HTR-8/SVneo (cell line): ENCODE measurements at regions not wholly inside any gene's neighbourhood (a gene's known extent, or its start where the extent isn't known, plus 50 kb on each side); places are given as distances from the start of the nearest gene placed in this dataset.
A peak's percentile ranks its signal among the peaks of the same experiment; 100 is the strongest.
"Not testable (repeated sequence)": the region's sequence is repeated elsewhere in the genome, so short reads cannot be mapped to it uniquely, and the experiment has no call there.

Experiments
- DNase-seq: peaks from one replicate; pipeline ENCODE4 v3.0.0; 2011; ENCODE audit warnings: low spot score, mixed read lengths; ENCODE audit not compliant: insufficient read length
- FAIRE-seq: peaks from 2 replicates; lab custom pipeline; 2011; peaks lifted over from hg19 to GRCh38; lab: Jason Lieb, UNC

DNA sequence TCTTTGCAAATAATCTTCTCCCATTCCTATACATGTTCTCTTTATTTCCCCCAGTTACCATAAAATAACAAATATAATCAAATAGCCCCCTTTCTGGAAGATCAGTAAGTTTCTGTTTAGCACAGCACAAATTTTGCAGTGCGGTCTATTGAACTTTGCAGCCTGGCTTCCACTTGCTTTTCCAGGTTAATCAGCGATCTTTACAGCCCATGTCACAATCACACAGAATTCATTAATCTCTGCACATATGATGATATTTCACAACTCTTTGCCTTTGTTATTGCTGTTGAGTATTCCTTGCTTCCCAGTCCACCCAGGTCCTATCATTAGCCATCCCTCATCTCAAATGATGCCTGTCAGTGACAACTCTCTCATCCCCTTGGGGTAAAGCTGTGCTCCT, 2358.0 kb downstream of the PCDH7 start:
- FAIRE-seq: no peak
- no peak for DNase-seq

DNA sequence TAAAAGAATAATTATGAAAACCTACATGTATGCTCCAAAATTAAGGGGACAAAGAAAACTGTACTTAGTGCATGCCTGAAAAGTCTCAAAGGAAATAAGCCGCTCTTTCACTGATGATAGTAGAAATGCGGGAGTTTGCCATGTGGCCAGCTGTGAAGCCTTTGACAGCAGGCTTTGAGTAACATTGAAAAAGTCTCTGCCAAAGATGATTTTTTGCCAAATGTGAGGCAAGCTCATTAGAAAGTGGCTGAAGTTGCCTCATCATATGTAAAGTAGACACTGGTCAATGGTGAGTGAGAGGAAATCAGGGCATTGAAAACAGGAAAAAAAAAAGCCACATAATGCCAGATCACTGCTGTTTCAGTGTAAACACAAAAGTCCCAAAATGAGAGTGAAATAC, 2360.1 kb downstream of the PCDH7 start:
- DNase-seq: no peak
- FAIRE-seq: no peak

DNA sequence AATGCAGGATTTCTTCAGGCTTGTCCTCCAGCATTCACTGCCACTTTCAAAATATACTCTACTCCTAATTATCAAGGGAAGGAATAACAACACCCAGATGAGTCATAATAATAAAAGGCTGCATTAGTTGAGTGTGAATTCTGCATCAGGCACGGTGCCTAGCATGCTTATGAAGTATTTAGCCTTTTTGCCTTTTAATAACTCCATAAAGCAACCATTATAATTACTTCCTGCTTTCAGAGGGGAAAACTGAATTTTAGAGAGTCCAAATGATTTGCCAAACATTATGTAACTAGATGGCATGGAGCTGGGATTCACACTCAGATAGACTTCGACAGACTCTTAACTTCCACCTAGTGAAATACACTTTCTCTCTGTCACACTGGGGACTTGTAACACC, 2365.5 kb downstream of the PCDH7 start:
- FAIRE-seq: no peak
- no peak for DNase-seq

DNA sequence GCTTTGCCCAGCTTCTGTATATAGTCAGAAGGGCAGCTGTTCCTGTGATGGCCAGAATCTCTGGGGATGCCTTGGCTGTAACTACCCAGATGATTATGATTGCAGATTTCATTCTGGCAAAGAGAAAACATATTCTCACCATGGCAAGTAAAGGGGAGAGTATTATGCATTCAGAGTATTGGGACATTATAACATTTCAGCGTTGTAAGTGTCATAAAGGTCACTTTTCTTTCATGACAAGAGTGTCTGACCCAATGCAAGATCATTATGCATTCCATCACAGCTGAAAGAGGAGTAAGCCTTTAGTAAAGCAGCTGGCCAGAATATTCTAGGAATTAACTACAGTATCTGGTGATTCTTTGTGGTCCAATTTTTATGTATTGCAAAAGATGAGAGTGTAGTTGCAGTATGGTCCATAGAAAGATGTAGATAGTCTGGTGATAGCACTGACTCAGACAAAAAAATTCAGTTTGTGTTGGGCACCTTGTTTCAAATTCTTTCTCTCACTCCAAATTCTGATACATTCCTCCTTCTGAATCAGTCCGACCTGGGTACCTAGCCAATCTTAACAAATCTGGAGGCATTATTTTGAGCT, 2366.3 kb downstream of the PCDH7 start:
- DNase-seq (no peak), FAIRE-seq (no peak)

- FAIRE-seq (no peak), DNase-seq (no peak)
Observed at GRCh38 chr4:33088713-33089112, 2368.5 kb downstream of the PCDH7 start.

- no peak for DNase-seq
- no peak for FAIRE-seq
Observed at GRCh38 chr4:33090910-33091309, 2370.7 kb downstream of the PCDH7 start.

DNA sequence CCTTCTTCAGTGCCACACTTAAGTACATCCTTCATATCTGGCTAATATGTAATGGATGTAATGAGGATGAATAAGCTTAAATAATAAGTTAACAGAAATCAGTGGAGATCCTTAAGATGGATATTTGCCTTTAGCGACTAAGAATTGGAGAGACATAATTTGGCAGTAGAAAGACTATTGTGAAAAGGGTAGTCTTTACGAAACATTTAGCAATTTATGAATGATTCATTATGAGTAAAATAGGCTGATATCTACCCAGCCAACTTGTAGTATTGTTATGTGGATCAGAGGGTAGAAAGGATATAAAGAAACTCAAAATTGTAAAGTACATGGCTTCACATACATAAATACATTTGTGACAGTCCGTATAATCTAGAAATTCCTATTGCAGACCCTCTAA, 2371.8 kb downstream of the PCDH7 start:
- FAIRE-seq (no peak), DNase-seq (no peak)

- no peak for FAIRE-seq
- DNase-seq: no peak
Observed at GRCh38 chr4:33104273-33104672, 2384.1 kb downstream of the PCDH7 start.

GRCh38 chr4:33107814-33108213, 2387.6 kb downstream of the PCDH7 start:
- peak; percentile 17 for DNase-seq
- peak; percentile 23 for FAIRE-seq

DNA sequence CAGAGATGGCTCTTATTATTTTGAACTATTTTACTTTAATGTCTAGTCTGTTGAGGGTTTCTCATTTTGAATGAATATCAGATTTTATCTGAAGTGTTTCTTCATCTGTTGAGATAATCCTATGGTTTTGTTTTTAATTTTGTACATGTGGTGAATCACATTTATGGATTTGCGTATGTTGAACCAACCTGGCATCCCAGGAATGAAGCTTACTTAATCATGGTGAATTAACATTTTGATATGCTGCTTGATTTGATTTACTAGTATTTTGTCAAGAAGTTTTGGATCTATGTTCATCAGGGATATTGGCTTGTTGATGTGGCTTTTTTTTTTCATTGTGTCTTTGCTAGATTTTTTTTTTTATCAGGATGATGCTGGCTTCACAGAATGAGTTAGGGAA, 2390.9 kb downstream of the PCDH7 start:
- no peak for DNase-seq
- FAIRE-seq: no peak

DNA sequence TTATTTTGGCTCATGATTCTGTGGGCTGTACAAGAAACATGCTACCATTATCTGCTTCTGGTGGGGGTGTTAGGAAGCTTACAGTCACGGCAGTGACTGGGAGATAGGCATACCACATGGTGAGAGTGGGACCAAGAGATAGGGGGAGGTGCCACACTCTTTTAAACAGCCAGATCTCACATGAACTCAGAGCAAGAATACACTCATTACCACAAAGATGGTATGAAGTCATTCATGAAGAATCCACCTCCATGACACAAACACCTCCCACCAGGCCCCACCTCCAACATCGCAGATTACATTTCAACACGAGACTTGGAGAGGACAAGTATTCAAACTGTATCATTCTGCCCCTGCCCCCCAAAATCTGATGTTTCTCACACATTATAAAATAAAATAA, 2396.7 kb downstream of the PCDH7 start:
- no peak for FAIRE-seq
- no peak for DNase-seq

- no peak for FAIRE-seq
- DNase-seq: no peak
Observed at GRCh38 chr4:33126002-33126401, 2405.8 kb downstream of the PCDH7 start.

- not testable (repeated sequence) for DNase-seq, FAIRE-seq
Observed at GRCh38 chr4:33130662-33131061, 2410.5 kb downstream of the PCDH7 start.

DNA sequence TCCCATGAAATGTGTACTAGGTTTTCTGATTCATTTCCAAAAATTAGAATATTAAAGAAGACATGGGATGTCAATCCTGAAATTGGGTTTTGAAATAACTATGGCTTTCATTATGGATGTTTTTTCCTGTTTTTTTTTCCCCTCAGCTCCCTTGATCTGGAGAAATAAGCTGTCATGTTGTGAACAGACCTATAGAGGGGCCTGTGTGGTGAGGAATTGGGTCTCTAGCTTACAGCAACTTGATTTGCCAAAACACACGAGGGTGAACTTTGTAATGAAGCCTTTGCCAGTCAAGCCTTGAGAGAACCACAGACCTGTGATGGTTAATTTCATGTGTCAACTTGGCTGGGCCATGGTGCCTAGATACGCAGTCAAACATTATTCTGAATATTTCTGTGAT, 2413.6 kb downstream of the PCDH7 start:
- no peak for FAIRE-seq
- no peak for DNase-seq

- no peak for FAIRE-seq
Observed at GRCh38 chr4:33134366-33134765, 2414.2 kb downstream of the PCDH7 start.

DNA sequence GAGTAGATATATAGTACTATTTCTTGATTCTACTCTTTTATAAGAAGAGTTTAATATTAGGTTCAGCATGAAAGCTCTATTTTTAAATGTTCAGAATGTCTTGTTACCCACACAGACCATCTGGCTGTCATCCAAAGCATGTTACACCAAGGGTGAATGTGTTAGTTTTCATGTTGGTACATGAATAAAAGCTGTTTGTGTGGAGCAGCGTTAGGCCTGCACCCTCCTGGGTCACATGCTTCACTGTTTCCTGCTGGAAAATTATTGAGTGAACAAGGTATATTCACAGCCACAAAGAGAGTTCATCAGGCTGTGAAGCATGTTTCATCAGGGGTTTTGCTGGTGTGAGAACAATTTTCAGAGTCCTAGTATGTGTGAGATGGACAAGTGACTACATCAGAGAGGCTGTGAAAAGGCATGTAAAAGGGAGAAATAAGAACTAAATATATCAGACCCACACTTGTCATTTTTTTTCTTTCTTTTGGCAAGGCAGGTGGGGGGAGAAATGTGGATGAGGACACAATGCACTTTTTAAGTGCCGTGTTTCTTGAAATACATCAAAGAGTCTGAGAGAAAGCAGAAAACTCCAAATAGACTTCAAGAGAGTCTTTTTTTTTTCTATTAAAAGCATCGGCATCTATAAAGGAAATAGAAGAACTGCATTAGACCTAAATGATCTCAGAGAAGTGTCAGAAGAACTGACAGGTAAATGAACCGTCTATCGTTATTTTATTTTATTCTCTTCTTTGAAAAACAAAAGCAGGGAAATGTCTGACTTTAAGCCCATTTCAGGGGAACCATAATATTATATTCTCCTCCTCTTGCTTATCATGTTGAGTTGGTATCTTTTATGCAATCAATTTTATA, 2429.7 kb downstream of the PCDH7 start:
- DNase-seq (no peak), FAIRE-seq (no peak)

More at GRCh38 chr4:33134366-33134765, 2414.2 kb downstream of the PCDH7 start:
- no peak for DNase-seq

- no peak for FAIRE-seq
- DNase-seq: no peak
Observed at GRCh38 chr4:33150525-33150910, 2430.3 kb downstream of the PCDH7 start.

- DNase-seq (peak; percentile 3), FAIRE-seq (no peak)
Observed at GRCh38 chr4:33160126-33160525, 2440.0 kb downstream of the PCDH7 start.

- no peak for FAIRE-seq
Observed at GRCh38 chr4:33161202-33161601, 2441.0 kb downstream of the PCDH7 start.

GRCh38 chr4:33162122-33162521, 2442.0 kb downstream of the PCDH7 start:
- DNase-seq: no peak
- no peak for FAIRE-seq

More at GRCh38 chr4:33161202-33161601, 2441.0 kb downstream of the PCDH7 start:
- no peak for DNase-seq

- DNase-seq (no peak), FAIRE-seq (no peak)
Observed at GRCh38 chr4:33171873-33172525, 2451.8 kb downstream of the PCDH7 start.
